ENCODE measurements at regions not wholly inside any gene's neighbourhood (a gene's known extent, or its start where the extent isn't known, plus 50 kb on each side); places are given as distances from the start of the nearest gene placed in this dataset.

GRCh38 chr20:54340667-54341081 is 132.8 kb downstream of the PFDN4 start:
- Histone ChIP-seq H3K4me1 (ENCODE audit: insufficient read depth, low read length) (peaks cover 11% of the 10 kb centered on the region), H3K9me3 (ENCODE audit: low read length) (no peaks in the 10 kb centered on the region), H3K9ac (ENCODE audit: insufficient read depth, low read depth, low read length) (no peak overlapping the region), H4K20me1 (ENCODE audit: insufficient read depth, low read length) (no peaks in the 10 kb centered on the region), H3K27me3 (ENCODE audit: control insufficient read depth in 1 of 2, insufficient read depth in 2 of 2, low read length in 2 of 2) (no peaks in the 10 kb centered on the region), H3K79me2 (ENCODE audit: insufficient read depth, low read length) (no peaks in the 10 kb centered on the region), H3K4me3 (replicated peaks in 1 of 3; ENCODE audit: insufficient read depth in 1 of 3, low read depth in 2 of 3, low read length in 3 of 3) (no peak overlapping the region), H3K4me2 (ENCODE audit: low read depth, low read length) (no peak overlapping the region), H3K36me3 (replicated peaks in 1 of 2; ENCODE audit: control insufficient read depth in 1 of 2, insufficient read depth in 2 of 2, low read length in 2 of 2) (no peaks in the 10 kb centered on the region), H2AFZ (ENCODE audit: low read length) (no peak overlapping the region), H3K27ac (ENCODE audit: extremely low read length, insufficient read depth, low read length) (no peak overlapping the region)
- no peak for TF ChIP-seq ZNF589 (CRISPR knock-in tag; conservative IDR thresholded peaks at IDR 0.05)
- TF ChIP-seq MTA1 (CRISPR knock-in tag; IDR thresholded peaks at IDR 0.05; ENCODE audit: borderline replicate concordance) = no peak
- no peak for TF ChIP-seq RXRB (CRISPR knock-in tag; IDR thresholded peaks at IDR 0.05; ENCODE audit: borderline replicate concordance)
- no peak for TF ChIP-seq CERS6 (CRISPR knock-in tag; IDR thresholded peaks at IDR 0.05)
- TF ChIP-seq HMGXB3 (CRISPR knock-in tag; IDR thresholded peaks at IDR 0.05; ENCODE audit: borderline replicate concordance) = no peak
- no peak for TF ChIP-seq E2F1 (CRISPR knock-in tag; IDR thresholded peaks at IDR 0.05)
- TF ChIP-seq ZNF713 (CRISPR knock-in tag; IDR thresholded peaks at IDR 0.05) = no peak
- TF ChIP-seq ZFP37 (CRISPR knock-in tag; IDR thresholded peaks at IDR 0.05; ENCODE audit: borderline replicate concordance) = no peak
- TF ChIP-seq ZNF746 (CRISPR knock-in tag; IDR thresholded peaks at IDR 0.05) = no peak
- TF ChIP-seq DNMT1 (CRISPR knock-in tag; IDR thresholded peaks at IDR 0.05) = no peak
- TF ChIP-seq BCLAF1 (IDR thresholded peaks at IDR 0.05) = no peak
- no peak for TF ChIP-seq ZNF124 (CRISPR knock-in tag; IDR thresholded peaks at IDR 0.05)
- TF ChIP-seq SNRNP70 (IDR thresholded peaks at IDR 0.05; ENCODE audit: low read depth, low read length) = no peak
- TF ChIP-seq NCOR1 (IDR thresholded peaks at IDR 0.05; ENCODE audit: borderline replicate concordance, low read length) = no peak
- TF ChIP-seq ZBTB38 (CRISPR knock-in tag; IDR thresholded peaks at IDR 0.05) = no peak
- POLR2A ChIA-PET = no interaction called here
- BruUV-seq (replicated peaks) = no TSS peak
- ATAC-seq (no peak), FAIRE-seq (no peak), DNase-seq (ENCODE audit: low spot score) (no peak)
- in situ Hi-C loops (cut with HindIII; ENCODE audit: extremely low pct_ligation_motif_present, low pct_unique_long_range_greater_than_20kb) (no loop called here), intact Hi-C loops (cut with micrococcal nuclease; ENCODE audit: unreplicated experiment) (no loop called here)
- WGBS (ENCODE audit: low lambda C conversion rate) = 21% methylated on average over 4 of the region's 4 CpGs
- CTCF ChIA-PET (ENCODE audit: low intra/inter-chr PET ratio, low total read pairs) = no interaction called here
